22Rv1 (cell line): ENCODE measurements at regions not wholly inside any gene's neighbourhood (a gene's known extent, or its start where the extent isn't known, plus 50 kb on each side); places are given as distances from the start of the nearest gene placed in this dataset.

ENCODE experiments used
- ZFX ChIP-seq: fragments of 450-650 bp; IDR thresholded peaks from 2 replicates; pipeline ENCODE4 v1.6.1; 2017; ENCODE audit warnings: antibody characterized with exemption, borderline replicate concordance
- TF ChIP-seq, protein P1 (sequence below): fragments of 450-650 bp; IDR thresholded peaks from 2 replicates; pipeline ENCODE4 v1.5.1; 2017; ENCODE audit warnings: mild to moderate bottlenecking

DNA sequence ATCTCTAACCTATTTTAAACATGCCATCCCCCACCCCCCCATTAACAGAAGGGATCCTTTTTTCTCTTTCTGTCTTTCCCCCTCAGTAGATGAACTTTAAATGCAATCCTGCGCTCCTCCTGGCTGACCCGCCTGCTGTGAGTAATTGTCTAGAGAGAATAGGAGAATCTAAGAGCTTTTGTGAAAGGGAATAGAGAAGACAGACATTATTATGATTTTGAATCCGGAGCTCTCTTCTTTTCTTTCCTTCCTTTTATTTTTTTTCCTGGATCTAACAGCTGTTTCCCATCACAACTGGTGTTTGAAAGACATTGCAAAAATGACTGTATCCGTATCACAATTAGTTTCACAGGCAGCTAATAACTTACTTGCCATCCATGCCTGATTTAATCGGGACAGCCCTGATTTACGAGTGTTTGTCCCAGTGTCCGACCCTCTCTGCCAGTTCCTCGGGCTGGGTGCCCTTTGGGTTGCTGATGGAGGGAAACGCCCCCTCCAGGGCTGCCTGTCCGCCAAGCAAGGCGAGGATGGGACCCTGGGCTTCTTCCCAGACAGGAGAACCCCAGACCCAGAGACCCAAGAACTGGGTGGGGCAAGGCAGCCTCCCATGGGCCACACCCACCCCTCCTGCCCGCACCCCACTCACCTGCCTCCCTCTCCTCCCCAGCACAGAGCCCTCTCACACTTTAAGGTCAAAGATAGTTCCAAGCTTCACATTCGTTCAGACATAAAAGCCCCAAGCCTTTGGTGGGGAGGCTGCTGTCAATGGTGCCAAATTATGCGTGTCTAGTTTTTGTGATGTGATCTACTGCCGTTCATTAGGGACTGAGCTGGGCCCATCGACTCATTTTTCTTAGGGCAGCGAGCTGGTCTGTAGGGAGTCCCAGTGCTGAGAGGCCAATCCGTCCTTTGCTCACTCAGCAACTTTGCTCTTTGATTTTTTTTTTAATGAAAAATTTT, 231.7 kb downstream of the ZNF516 start:
- TF ChIP-seq, protein P1, sequence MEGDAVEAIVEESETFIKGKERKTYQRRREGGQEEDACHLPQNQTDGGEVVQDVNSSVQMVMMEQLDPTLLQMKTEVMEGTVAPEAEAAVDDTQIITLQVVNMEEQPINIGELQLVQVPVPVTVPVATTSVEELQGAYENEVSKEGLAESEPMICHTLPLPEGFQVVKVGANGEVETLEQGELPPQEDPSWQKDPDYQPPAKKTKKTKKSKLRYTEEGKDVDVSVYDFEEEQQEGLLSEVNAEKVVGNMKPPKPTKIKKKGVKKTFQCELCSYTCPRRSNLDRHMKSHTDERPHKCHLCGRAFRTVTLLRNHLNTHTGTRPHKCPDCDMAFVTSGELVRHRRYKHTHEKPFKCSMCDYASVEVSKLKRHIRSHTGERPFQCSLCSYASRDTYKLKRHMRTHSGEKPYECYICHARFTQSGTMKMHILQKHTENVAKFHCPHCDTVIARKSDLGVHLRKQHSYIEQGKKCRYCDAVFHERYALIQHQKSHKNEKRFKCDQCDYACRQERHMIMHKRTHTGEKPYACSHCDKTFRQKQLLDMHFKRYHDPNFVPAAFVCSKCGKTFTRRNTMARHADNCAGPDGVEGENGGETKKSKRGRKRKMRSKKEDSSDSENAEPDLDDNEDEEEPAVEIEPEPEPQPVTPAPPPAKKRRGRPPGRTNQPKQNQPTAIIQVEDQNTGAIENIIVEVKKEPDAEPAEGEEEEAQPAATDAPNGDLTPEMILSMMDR: no peak
- TF ChIP-seq ZFX: no peak
